ENCODE measurements at regions not wholly inside any gene's neighbourhood (a gene's known extent, or its start where the extent isn't known, plus 50 kb on each side); places are given as distances from the start of the nearest gene placed in this dataset.

DNA sequence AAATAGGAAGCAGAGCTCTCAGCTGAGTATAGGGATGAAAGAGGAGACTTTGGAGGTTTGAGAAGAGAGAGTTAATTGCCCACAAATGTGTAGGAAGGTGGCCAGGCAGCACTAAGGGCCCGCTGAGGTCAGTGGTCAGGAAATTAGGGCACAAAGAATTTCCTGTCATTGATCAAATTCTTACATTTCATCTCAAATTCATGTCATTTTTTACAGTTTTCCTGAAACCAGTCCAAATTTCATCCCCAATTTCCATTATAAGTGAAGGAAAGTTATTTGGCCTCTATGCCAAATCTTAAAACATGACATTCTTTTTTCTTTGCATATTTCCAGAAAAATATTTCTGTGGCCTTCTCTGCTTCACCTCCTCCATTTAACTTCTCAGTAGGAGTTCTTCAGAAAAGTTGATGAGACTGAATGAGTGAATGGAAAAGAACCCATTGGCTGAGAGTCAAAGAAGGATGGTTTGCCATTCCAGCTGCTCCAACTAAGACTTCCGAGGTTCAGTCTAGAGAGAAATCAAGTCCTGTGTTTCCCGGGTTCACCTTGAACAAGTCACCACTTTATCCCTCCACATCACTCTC, 68.7 kb upstream of the SPRY1 start:
- WGBS, 2 donors, result 43 to 68% methylated on average over 3 of the region's 3 CpGs
- no peak for DNase-seq
- H3K4me3 ChIP-seq, result no peak overlapping the region
- no peaks in the 10 kb centered on the region for H3K36me3 ChIP-seq
- TF ChIP-seq, protein P1, sequence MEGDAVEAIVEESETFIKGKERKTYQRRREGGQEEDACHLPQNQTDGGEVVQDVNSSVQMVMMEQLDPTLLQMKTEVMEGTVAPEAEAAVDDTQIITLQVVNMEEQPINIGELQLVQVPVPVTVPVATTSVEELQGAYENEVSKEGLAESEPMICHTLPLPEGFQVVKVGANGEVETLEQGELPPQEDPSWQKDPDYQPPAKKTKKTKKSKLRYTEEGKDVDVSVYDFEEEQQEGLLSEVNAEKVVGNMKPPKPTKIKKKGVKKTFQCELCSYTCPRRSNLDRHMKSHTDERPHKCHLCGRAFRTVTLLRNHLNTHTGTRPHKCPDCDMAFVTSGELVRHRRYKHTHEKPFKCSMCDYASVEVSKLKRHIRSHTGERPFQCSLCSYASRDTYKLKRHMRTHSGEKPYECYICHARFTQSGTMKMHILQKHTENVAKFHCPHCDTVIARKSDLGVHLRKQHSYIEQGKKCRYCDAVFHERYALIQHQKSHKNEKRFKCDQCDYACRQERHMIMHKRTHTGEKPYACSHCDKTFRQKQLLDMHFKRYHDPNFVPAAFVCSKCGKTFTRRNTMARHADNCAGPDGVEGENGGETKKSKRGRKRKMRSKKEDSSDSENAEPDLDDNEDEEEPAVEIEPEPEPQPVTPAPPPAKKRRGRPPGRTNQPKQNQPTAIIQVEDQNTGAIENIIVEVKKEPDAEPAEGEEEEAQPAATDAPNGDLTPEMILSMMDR (IDR thresholded peaks at IDR 0.05), result no peak
- no peak overlapping the region for H3K27ac ChIP-seq
- no peak for ATAC-seq
- intact Hi-C loops (cut with DNase I), result no loop called here
- no peaks in the 10 kb centered on the region for H3K4me1 ChIP-seq
- no peaks in the 10 kb centered on the region for H3K9me3 ChIP-seq
- no peaks in the 10 kb centered on the region for H3K27me3 ChIP-seq
- FAIRE-seq, result no peak

DNA sequence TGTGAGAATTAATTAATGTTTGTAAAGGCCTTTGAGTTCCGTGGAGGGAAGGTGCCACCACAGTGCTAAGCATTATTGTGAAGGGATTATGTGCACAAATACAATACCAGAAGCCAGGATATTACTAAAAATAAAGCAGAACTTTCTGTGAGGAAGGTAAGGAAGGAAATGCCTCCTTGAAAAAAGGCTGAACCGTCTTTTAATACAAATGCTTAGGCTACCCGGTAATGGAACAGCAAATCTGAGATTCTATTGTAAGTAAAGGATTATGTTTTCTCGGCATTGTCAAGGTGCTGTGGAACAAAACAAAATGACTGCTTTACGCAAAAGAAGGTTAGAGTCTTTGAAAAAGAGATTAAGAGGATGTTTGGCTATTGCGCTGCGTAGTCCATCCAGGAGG, 57.9 kb upstream of the SPRY1 start:
- WGBS, 2 donors, result 73 to 76% methylated on average over 7 of the region's 7 CpGs
- FAIRE-seq, result no peak

GRCh38 chr4:123339507-123340380, 56.9 kb upstream of the SPRY1 start:
- Histone ChIP-seq H3K36me3 (no peaks in the 10 kb centered on the region), H3K27ac (peak overlapping the region in 1 of 4 donors; percentile 39), H3K4me3 (no peak overlapping the region), H3K4me1 (no peaks in the 10 kb centered on the region), H3K27me3 (no peaks in the 10 kb centered on the region), H3K9me3 (no peaks in the 10 kb centered on the region)
- intact Hi-C loops (cut with DNase I), result no loop called here
- 83% methylated on average over 5 of the region's 5 CpGs for WGBS, 2 donors
- TF ChIP-seq, protein P1 (IDR thresholded peaks at IDR 0.05), result no peak
- no peak for ATAC-seq
- no peak for FAIRE-seq
- DNase-seq, result no peak

More for the DNA sequence above, 57.9 kb upstream of the SPRY1 start:
- H3K4me1 ChIP-seq, result no peaks in the 10 kb centered on the region
- H3K4me3 ChIP-seq, result no peak overlapping the region
- ATAC-seq (no peak), DNase-seq (no peak)
- H3K36me3 ChIP-seq, result no peaks in the 10 kb centered on the region
- no peaks in the 10 kb centered on the region for H3K9me3 ChIP-seq
- intact Hi-C loops (cut with DNase I), result no loop called here
- no peaks in the 10 kb centered on the region for H3K27me3 ChIP-seq
- no peak overlapping the region for H3K27ac ChIP-seq
- TF ChIP-seq, protein P1 (IDR thresholded peaks at IDR 0.05), result no peak

DNA sequence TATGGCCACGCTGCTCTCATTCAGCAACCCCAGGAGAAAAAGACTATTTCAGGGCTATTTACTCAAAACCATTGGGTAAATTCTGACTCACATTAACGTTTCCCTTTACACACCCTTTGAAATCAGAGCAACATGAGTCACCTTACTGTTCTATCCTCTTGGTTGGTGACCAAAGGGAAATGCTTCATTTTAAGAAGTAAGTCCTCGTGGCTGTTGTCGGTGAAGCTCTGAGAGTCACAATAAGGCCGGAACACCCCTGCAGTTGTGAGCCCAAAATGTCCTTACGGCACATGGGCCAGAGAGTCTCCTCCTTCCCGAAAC, 56.3 kb upstream of the SPRY1 start:
- no peaks in the 10 kb centered on the region for H3K27me3 ChIP-seq
- no peaks in the 10 kb centered on the region for H3K4me1 ChIP-seq
- no peaks in the 10 kb centered on the region for H3K36me3 ChIP-seq
- intact Hi-C loops (cut with DNase I), result no loop called here
- ATAC-seq (peak in 3 of 4 donors; percentile 47 to 83 (median 63)), FAIRE-seq (no peak), DNase-seq (no peak)
- peak overlapping the region in 1 of 4 donors; percentile 3 for H3K27ac ChIP-seq
- no peaks in the 10 kb centered on the region for H3K9me3 ChIP-seq
- no peak overlapping the region for H3K4me3 ChIP-seq
- 73 to 80% methylated on average over 7 of the region's 7 CpGs for WGBS, 2 donors
- TF ChIP-seq, protein P1 (IDR thresholded peaks at IDR 0.05), result no peak

GRCh38 chr4:123342498-123342897, 54.1 kb upstream of the SPRY1 start:
- Histone ChIP-seq H3K27ac (no peak overlapping the region), H3K4me1 (no peaks in the 10 kb centered on the region), H3K9me3 (no peaks in the 10 kb centered on the region), H3K27me3 (no peaks in the 10 kb centered on the region), H3K4me3 (no peak overlapping the region), H3K36me3 (no peaks in the 10 kb centered on the region)
- no peak for DNase-seq
- TF ChIP-seq, protein P1 (IDR thresholded peaks at IDR 0.05), result no peak
- ATAC-seq, result no peak
- intact Hi-C loops (cut with DNase I), result no loop called here
- 71 to 93% methylated on average over 2 of the region's 2 CpGs for WGBS, 2 donors
- no peak for FAIRE-seq

All from pancreas (tissue), 10 donors.